ENCODE measurements at regions not wholly inside any gene's neighbourhood (a gene's known extent, or its start where the extent isn't known, plus 50 kb on each side); places are given as distances from the start of the nearest gene placed in this dataset.

DNA sequence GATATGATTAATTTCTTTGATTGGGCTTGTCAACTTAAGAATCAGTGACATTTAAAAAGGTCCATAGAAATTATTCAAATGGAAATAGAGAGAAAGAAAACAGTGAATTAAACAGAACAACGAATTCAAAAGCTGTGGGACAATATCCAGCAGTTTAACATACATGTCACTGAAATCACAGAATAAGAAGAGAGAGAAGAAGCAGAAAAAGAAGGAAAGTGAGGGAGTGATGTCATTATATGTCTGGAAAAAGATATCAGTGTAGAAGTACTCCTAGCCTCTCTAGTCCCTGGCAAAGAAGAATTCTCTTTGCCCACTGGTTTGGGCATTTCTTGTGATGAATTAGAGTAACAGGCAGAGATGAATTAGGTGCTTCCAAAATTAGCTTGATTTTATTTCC is 109.2 kb upstream of the ABCA1 start:
- TF ChIP-seq CTCF (IDR thresholded peaks at IDR 0.05) (no peak), POLR2A (IDR thresholded peaks at IDR 0.05; ENCODE audit: low read depth) (no peak)

Measured in esophagus muscularis mucosa (tissue), 3 donors.